ENCODE measurements at regions not wholly inside any gene's neighbourhood (a gene's known extent, or its start where the extent isn't known, plus 50 kb on each side); places are given as distances from the start of the nearest gene placed in this dataset.

DNA sequence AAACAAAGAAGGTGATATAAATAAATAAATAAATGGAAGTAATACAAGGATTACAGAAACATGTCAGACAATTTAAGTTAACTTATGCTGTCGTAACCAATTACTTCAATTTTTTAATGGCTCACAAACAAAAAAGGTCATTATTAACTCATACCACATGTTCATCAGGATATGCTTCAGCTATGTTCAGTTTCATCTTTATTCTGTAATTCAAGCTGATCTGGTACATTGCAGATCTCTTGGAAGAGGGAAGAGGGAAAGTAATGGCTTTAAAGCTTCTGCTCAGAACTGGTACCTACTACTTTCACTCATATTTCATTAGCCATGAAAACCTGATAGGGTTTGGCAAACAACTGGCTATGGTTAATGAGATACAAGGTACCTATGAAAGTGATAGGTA lies 67.6 kb upstream of the ERBB4 start:
- Histone ChIP-seq H3K27ac (ENCODE audit: low read depth in 2 of 2, low read length in 1 of 2) (no peak overlapping the region), H3K27me3 (ENCODE audit: insufficient read depth) (no peaks in the 10 kb centered on the region), H3K9ac (no peak overlapping the region), H3K9me3 (no peaks in the 10 kb centered on the region), H3K79me2 (ENCODE audit: insufficient read depth) (no peaks in the 10 kb centered on the region), H2AFZ (ENCODE audit: low read depth) (no peak overlapping the region), H3K4me1 (ENCODE audit: control insufficient read depth in 1 of 2, insufficient read depth in 2 of 2, low read depth in 1 of 2, low read length in 1 of 2) (peaks cover 0 to 10% of the 10 kb centered on the region in 2 experiments; a peak in 2 of 4 replicates), H3K9me2 (no peaks in the 10 kb centered on the region), H3K36me3 (replicated peaks in 1 of 2; ENCODE audit: control insufficient read depth in 1 of 2, insufficient read depth in 2 of 2, low read length in 1 of 2) (no peaks in the 10 kb centered on the region), H3K4me3 (ENCODE audit: low read depth in 2 of 2, low read length in 1 of 2) (no peak overlapping the region), H3F3A (replicated peaks; ENCODE audit: insufficient read depth) (no peaks in the 10 kb centered on the region), H4K20me1 (ENCODE audit: insufficient read depth) (no peaks in the 10 kb centered on the region), H3K4me2 (no peak overlapping the region)
- WGBS (ENCODE audit: low lambda C conversion rate), result 67% methylated on average over 1 of the region's 1 CpG
- POLR2A ChIA-PET, result no interaction called here
- TF ChIP-seq CTCF (IDR thresholded peaks at IDR 0.05), result no peak
- TF ChIP-seq RFX5 (IDR thresholded peaks at IDR 0.05; ENCODE audit: low read length), result no peak
- no peak for TF ChIP-seq FOXM1 (IDR thresholded peaks at IDR 0.05; ENCODE audit: low read depth)
- no peak for TF ChIP-seq NFIC (IDR thresholded peaks at IDR 0.05; ENCODE audit: borderline replicate concordance)
- no peak for TF ChIP-seq TEAD4 (IDR thresholded peaks at IDR 0.05; ENCODE audit: borderline replicate concordance, insufficient read depth)
- TF ChIP-seq MAX (IDR thresholded peaks at IDR 0.05; ENCODE audit: low read depth), result no peak
- 0 out of 2 replicates have a peak, but pooled peaks have one; percentile 22 for TF ChIP-seq POLR2AphosphoS5 (IDR thresholded peaks at IDR 0.05; ENCODE audit: low read depth, low read length)
- no peak for TF ChIP-seq YY1 (IDR thresholded peaks at IDR 0.05; ENCODE audit: low read depth)
- TF ChIP-seq ZBTB33 (IDR thresholded peaks at IDR 0.05; ENCODE audit: borderline replicate concordance, low read depth), result no peak
- TF ChIP-seq NRF1 (IDR thresholded peaks at IDR 0.05; ENCODE audit: low read depth, low read length), result no peak
- TF ChIP-seq EP300 (IDR thresholded peaks at IDR 0.05; ENCODE audit: borderline replicate concordance in 1 of 2, low read depth in 1 of 2, low read length in 1 of 2), result 0 out of 4 replicates have a peak, but pooled peaks of 1 of the 2 experiments have one; percentile 10
- TF ChIP-seq TCF12 (IDR thresholded peaks at IDR 0.05), result peak; percentile 75
- no peak for TF ChIP-seq REST (IDR thresholded peaks at IDR 0.05; ENCODE audit: low read depth, low read length)
- TF ChIP-seq, protein P1, sequence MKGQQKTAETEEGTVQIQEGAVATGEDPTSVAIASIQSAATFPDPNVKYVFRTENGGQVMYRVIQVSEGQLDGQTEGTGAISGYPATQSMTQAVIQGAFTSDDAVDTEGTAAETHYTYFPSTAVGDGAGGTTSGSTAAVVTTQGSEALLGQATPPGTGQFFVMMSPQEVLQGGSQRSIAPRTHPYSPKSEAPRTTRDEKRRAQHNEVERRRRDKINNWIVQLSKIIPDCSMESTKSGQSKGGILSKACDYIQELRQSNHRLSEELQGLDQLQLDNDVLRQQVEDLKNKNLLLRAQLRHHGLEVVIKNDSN (IDR thresholded peaks at IDR 0.05; ENCODE audit: borderline replicate concordance, low read depth), result no peak
- TF ChIP-seq MEF2A (IDR thresholded peaks at IDR 0.05; ENCODE audit: borderline replicate concordance, low read depth), result no peak
- TF ChIP-seq FOSL2 (IDR thresholded peaks at IDR 0.05; ENCODE audit: borderline replicate concordance, low read depth), result no peak
- TF ChIP-seq, protein P2, sequence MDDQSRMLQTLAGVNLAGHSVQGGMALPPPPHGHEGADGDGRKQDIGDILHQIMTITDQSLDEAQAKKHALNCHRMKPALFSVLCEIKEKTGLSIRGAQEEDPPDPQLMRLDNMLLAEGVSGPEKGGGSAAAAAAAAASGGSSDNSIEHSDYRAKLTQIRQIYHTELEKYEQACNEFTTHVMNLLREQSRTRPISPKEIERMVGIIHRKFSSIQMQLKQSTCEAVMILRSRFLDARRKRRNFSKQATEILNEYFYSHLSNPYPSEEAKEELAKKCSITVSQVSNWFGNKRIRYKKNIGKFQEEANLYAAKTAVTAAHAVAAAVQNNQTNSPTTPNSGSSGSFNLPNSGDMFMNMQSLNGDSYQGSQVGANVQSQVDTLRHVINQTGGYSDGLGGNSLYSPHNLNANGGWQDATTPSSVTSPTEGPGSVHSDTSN (IDR thresholded peaks at IDR 0.05), result peak; percentile 33
- no peak for TF ChIP-seq RXRA (IDR thresholded peaks at IDR 0.05; ENCODE audit: borderline replicate concordance, low read depth)
- no peak for TF ChIP-seq SMC3 (IDR thresholded peaks at IDR 0.05; ENCODE audit: low read depth, low read length)
- CTCF ChIA-PET, result no interaction called here
- DNase-seq, result no peak
